Brain pericyte (primary cell): ENCODE measurements at regions not wholly inside any gene's neighbourhood (a gene's known extent, or its start where the extent isn't known, plus 50 kb on each side); places are given as distances from the start of the nearest gene placed in this dataset.
"Not testable (repeated sequence)": the region's sequence is repeated elsewhere in the genome, so short reads cannot be mapped to it uniquely, and the experiment has no call there.

Source experiments
- DNase-seq: peaks from one replicate; pipeline ENCODE4 v3.0.0-alpha.2; 2012; ENCODE audit warnings: low read depth, low spot score

DNA sequence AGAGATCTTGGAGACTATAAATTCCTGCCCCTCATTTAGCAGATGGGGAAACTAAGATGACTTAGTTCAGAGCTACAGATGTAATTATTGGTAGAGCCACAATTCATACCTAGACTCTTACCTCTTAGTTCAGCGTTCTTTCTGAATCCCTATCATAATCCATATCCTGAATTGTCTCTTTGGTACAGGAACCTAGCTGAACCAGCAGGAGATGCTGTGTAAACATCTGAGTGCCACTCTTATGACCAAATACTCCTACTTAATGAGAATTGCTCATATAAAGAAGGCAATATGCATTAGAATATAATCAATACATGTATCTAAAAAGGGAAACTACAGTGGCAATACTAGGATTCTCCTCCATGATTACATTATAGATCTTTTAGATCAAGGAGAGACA is 459.0 kb downstream of the SIPA1L2 start:
- DNase-seq, result no peak

DNA sequence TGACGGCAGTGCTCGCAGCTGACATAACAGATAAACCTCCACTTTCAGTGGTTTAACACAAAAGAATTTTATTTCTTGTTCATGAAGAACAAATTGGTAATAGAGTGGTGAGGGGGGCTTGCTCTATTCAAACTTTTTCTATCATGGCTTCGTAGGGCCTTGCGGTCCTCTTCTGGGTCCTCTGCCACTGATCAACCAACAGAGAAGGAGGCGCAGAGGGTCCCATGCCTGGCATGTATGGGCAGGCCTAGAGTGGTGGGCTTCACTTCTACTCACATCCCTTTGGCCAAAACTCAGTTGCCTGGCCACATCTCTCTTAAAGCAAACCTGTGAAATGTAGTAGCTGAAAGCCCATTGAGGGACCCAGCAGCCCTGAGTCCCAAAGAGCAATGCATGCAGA is 460.5 kb downstream of the SIPA1L2 start:
- DNase-seq, result no peak

DNA sequence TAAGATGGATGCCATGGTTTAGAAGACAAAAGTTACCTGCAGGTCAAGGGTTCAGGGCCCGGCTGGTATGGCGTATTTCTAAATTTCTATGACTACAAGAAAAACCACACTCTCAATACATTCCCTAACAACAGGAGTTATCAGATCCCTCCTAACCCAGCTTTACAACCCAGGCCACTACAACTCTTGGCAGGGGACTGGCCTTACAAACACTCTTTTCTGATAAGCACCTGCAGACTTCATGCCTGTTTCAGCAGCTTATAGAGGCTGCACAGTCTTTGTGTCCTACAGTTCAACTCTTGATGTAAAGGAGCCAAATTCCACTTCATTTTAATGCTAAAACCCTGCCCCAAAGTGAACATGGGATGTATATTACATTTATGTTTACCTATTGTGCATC is 461.4 kb downstream of the SIPA1L2 start:
- no peak for DNase-seq

DNA sequence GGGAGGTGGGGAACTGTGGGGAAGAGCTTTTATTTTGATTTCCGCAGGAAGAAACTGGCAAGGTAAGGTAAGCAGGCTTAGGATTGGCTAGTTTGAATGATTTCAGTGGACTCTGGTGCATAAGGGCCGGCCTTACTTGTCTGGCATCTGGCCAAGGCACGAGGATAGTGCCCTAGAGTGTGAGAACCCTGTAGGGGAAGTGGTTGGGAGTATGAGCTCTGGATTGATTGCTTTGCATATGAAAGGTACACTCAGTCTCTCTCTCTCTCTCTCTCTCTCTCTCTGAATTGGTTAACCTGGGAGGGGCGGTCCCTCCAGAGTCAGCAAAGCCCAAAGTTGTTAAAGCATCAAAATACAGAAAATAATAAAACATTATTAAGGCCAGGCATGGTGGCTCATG is 463.0 kb downstream of the SIPA1L2 start:
- no peak for DNase-seq

DNA sequence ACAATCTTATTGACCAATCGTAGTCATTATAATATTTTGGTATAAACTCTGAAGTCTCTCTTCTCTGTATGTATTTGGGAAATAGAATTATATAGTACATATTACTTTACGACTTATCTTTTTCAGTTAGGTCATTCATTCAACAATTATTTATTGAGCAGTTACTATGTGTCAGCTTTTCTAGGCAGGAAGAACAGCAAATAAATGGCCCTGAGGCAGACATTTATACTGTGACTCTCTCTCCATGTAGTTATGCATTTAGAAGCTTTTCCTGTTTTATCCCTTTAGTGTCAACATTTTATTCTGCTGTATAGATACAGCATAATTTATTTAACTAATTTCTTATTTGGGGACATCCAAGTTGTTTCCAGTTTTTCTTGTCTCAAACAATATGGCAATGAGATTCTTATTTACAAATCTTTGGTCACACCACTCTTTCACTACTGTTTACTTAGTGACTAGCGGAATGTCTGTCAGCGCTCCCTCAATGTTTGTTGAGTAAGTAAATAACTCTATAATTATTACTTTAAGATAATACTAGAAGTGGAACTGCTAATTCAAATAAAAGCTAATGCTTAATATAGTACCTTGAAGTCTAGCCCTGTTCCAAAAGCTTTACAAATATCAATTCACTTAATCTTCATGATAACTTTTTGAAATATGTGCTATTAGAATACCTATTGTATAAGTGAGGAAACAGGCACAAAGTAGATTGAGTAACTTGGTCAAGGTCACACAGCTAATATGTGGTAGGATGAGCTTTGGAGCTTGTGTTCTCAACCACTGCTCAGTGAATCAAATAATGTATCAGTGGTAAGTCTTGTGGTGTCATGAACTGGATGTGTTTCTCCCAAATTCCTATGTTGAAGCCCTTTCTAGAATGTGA is 465.6 kb downstream of the SIPA1L2 start:
- no peak for DNase-seq

DNA sequence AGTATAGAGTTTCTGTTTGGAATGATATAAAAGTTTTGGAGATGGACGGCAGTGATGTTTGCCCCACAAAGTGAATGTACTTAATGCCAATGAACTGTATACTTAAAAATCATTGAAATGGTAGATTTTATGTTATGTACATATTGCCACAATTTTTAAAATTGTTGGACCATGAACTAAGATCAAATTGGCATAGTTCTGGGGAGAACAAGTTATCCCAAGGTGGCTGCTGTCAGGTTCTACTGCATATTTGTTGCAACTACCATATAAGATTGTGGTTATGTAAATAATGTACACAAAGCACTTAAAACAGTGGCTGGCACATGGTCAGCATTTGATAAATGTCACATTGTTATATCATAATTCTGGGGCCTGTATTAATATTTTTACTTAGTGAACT is 466.4 kb downstream of the SIPA1L2 start:
- DNase-seq, result no peak

DNA sequence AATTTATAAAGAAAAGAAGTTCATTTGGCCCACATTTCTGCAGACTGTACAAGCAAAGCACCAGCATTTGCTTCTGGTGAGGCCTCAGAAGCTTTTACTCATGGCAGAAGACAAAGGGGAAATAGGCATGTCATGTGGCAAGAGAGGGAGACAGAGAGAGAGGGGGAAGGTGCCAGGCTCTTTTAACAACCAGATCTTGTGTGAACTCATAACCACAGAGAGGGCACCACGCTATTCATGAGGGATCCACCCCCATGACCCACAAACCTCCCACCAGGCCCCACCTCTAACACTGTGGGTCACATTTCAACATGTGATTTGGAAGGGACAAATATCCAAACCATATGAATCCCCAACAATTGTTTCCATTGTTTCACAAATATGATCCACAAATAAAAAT is 467.9 kb downstream of the SIPA1L2 start:
- DNase-seq, result no peak

DNA sequence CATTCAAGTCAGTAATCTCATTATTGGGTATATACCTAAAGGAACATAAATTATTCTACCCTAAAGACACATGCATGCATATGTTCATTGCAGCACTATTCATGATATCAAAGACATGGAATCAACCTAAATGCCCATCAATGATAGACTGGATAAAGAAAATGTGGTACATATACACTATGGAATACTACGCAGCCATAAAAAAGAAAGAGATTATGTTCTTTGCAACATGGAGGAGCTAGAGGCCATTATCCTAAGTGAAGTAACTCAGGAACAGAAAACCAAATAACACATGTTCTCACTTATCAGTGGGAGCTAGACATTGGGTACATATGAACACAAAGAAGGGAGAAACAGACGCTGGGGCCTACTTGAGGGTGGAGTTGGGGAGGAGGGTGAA is 471.4 kb downstream of the SIPA1L2 start:
- not testable (repeated sequence) for DNase-seq

DNA sequence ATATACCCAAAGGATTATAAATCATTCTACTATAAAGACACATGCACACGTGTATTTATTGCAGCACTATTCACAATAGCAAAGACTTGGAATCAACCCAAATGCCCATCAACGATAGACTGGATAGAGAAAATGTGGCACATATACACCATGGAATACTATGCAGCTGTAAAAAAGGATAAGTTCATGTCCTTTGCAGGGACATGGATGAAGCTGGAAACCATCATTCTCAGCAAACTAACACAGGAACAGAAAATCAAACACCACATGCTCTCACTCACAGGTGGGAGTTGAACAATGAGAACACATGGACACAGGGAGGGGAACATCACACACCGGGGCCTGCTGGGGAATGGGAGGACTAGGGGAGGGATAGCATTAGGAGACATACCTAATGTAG is 473.9 kb downstream of the SIPA1L2 start:
- DNase-seq, result not testable (repeated sequence)

DNA sequence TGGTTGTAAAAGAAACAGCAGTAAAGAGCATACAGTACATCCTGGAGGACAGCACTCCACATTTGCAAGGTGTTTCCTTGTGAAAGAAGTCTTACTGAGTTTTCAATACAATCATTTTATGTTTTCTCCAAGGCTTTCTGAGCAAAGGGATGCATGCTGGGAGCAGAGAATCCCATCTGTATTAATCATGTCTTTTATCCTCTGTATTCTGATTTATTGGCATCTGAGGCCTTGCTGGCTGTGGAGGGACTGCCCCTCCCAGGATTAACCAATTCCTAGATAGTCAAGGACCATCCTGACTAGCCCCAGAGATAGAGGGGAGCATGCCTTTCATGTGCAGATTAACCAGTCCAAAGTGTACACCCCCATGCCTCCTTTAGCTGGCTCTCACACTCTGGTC is 476.3 kb downstream of the SIPA1L2 start:
- no peak for DNase-seq

DNA sequence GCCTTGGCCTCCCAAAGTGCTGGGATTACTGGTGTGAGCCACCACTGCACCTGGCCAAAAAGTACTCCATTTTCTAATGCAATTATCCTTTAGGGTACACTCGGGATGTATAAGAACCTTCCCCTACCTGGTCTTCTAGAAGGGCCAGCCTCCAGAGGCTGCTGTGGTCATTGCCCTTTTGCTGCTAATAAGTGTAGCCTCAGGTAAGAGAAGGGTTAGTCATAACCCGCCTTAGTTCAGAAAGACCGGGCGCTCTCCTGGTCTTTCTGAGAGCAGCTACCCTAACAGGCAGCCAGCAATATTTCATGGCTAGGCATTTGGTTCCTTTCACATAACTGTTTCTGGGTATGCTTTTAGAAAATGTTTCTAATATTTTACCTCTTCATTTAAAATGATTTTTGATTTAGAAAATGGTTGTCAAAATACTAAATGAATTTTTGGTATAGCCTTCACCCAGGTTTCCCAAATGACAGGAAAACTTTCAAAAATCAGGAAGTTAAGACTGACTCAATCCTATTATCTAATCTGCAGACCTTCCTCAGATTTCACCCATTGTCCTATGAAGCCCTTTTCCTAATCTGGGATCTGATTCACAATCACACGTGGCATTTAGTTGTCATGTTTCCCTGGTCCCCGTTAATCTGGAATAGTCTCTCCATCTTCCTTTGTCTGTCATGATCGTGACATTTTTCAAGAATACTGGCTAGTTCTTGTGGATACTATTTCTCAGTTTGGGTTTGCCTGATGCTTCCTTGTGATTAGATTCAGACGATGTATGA is 479.0 kb downstream of the SIPA1L2 start:
- no peak for DNase-seq

DNA sequence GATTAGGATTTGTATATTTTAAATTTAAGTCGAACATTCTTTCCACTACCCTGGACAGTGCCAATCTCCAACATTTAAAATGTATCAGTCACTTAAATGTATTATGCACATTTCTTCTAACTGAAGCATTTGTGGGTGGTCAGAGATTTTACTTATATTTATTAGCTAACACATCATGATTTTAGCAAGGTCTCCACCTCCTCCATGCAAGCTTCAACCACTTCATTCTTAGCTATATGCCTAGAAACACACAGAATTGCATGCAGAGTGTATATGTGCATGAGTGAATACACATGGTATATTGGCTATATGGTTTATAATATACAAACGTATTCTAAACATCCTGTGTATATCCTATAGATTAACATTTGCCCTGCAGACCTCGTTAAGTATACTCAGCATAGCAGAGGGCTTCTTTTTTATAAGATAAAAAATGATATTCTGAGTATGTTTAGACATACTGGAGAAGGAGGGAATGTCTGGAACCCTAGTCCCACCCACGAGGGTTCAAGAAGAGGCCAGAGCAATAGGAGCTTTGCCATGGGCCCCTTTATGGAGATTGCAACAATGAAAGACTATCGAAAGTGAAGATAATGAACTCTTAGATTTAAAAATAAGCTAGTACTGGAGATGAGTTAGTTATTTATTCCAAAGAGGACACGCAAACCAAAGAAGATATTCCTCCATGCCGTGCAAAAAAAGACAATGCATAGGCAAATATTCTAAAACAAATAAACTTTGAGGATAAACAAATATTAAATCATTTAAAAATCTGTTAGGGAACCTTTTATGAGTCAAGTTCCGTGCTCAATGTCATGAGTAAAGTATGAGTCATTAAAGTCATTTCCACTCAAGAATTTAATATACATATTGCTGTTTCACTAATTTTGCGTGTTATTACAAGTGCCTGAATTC is 480.4 kb downstream of the SIPA1L2 start:
- peak; percentile 37 for DNase-seq

DNA sequence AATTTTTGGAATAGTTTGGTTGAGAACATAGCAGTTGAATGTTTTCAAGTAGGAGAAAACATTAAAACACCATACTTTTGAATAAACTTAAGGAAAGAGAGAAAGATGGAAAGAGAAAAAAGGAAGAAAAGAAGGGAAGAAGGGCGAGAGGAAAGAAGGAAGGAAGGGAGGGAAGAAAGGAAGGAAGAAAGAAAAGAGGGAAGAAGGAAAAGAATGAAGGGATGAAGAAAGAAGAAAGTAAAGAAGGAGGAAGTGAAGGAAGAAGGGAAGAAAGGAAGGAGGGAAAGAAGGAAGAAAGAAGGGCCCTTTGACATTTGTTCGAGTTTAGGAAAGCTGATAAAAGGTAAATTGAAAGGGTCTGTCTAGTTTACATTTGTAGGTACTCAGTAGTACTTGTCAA is 482.7 kb downstream of the SIPA1L2 start:
- DNase-seq, result no peak

DNA sequence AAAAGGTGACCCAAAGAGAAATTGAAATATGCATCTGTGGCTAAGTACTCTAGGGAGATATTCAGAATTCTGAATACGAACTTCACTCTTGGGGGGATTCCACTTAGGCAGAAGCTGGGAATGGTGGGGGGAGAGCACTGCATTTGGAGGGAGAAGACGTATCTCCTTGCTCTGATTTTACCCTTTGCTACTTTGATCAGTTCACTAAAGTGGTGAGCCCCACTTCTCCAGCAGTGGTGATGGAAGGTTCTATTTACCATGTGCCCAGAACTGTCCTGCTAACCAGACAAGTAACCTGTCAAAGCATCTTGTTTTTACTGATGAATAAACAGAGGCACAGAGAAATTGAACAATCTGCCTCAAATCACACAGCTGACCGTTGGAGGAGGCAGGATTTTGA is 483.4 kb downstream of the SIPA1L2 start:
- DNase-seq, result no peak

DNA sequence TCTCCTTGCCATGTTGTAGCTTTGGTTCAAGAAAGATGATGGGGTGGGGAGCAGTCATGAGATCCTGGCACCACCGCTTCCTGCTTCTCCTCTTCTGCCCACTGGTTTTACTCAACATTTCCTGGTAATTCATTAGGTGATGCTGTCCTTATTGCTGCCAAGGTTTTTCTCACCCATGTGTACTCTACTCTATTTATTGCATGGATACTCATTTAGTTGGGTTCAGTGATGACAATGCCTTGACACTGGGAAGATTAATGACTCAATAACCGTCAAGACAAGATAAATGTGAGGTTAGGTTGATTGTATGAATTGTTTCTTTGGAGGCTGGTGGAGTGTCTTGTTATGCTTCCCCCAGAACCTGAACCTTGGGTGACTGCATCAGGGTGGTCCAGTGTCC is 484.2 kb downstream of the SIPA1L2 start:
- DNase-seq, result no peak

DNA sequence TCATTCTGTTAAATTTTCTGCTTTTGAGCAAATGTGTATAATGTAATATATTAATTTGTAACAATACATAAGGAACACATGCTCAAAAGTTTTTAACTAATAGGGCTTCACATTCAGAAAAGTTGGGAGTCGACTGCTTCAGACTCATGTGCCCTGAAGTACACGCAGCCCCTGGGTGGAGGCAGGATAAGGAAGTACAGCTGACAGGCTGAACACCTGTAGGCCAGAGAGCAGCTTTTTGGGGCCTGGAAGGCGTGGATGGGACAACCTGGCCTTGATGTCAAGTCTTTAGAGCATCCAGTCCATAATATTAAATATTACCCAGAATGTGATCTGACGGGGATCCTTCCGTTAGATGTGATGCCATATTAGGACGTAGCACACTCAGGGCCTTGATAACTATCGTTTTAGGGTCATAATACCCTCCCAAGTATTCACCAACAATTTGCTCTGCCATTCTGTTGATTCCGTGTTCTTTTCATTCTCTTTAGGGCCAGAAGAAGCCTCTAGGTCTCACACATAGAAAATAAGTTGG is 485.2 kb downstream of the SIPA1L2 start:
- no peak for DNase-seq

DNA sequence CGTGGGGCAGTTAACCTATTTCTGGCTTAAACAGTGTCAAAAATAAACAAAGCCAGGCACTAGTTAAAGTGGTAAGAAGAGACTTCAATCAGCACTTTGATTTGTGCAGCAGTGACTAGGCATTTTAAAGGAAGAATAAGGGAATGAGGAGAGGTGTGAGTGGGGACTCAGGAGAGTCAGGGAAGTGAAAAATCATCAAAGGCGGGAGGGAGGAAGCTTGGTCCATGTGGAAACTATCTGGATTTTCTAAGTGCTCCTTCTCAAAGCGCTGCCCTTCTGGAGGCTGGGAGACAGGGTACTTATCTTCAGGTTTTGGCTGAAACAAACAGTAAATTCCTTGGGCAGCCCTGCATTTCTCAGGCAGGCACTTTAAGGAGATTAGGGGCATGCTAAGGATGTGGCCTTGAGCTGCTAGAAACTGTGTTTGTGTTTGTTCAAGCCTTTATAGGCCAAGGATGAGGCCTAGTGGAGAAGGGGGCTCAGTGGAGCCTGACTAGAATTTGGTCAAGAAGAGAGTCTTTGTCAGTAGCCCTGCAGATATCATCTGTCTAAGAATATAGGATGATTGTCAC is 486.5 kb downstream of the SIPA1L2 start:
- no peak for DNase-seq

DNA sequence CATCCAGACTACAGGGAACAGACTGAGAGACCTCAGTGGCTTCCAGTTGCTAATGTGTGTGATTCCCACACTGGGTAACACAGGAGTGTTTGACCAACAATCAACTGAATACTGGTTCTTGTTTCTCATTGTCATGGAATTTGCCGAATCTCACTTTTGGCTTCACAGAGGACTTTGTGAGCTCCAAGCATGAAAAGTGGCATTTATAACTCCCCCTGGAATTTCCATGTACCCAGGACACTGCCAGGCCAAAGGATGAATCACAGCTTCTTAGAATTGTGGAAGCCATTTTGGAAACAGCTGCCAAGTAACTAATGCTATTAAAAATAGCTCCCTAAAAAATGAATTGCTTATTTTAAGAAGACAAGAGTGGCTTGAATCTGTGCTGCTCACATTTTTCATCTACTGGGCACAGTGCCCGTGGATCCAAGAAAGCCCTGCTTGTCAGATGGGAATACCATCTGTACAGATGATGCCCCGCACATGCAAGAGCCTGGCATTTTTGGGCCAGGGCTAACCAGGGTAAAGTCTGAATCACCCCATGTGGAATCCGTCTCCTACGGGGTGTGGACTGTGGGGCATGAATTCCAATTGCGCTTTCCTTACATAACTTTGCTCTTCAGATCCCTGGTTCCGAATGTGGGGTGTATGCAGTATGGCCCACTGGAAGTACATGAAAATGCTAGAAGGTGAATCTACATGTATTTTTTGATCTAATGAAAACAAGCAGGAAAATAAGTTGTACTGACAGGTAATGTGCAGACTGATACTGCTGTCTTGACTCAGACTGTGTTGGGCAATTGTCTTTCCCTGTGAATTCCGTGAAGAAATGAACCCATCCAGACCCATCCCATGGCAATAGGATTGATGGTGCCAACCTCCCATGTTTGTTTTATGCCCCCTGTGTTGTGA is 487.3 kb downstream of the SIPA1L2 start:
- no peak for DNase-seq

DNA sequence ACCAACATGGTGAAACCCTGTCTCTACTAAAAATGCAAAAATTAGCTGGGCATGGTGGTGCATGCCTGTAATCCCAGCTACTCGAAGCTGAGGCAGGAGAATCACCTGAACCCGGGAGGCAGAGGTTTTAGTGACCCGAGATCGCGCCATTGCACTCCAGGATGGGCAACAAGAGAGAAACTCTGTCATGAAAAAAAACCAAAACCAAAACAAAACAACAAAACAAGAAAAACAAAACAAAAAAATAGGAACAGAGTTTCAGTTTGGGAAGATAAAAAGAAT is 488.8 kb downstream of the SIPA1L2 start:
- not testable (repeated sequence) for DNase-seq

DNA sequence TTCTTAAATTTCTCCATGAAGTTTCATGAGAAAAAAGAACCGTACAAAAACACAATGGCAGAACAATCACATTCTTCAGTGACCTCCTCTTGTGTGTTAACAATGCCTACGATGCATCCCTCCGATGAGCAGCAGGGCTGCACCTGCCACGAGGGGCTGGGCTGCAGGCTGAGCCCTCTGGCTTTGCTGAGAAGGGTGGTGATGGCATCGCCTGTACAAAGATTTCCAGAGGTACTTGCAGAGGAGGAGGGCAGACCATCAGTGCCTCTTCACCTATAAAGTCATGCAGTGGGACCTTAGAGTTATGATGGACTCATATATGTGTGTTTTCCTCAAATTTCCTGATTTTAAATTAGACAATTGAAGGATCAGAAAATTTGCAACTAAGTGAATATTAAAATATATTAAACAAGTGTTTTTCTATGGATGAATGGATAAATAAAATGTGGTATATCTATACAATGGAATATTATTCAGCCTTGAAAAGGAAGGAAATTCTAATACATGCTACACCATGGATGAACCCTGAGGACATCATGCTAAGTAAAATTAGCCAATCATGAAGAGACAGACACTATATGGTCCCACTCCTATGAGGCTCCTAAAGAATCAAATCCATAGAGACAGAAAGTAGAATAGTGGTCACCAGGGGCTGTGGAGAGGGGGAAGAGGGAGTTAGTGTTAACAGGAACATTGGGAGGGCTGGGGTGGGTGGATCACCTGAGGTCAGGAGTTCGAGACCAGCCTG is 489.3 kb downstream of the SIPA1L2 start:
- DNase-seq, result no peak
